CD8-positive, alpha-beta memory T cell (primary cell): ENCODE measurements at regions not wholly inside any gene's neighbourhood (a gene's known extent, or its start where the extent isn't known, plus 50 kb on each side); places are given as distances from the start of the nearest gene placed in this dataset.
"Not testable (repeated sequence)": the region's sequence is repeated elsewhere in the genome, so short reads cannot be mapped to it uniquely, and the experiment has no call there.

Experiments
- CTCF ChIA-PET: fragments of 350-600 bp; sonication (Branson Sonifier 250); formaldehyde crosslinking; loops from one replicate; lab custom pipeline; 2021; ENCODE audit warnings: antibody characterized with exemption; lab: Charles Lee
- POLR2A ChIA-PET: fragments of 350-600 bp; sonication (Branson Sonifier 250); formaldehyde crosslinking; loops from one replicate; lab custom pipeline; 2021; ENCODE audit warnings: antibody characterized with exemption; lab: Charles Lee
- DNase-seq, 5 donors: peaks; one replicate each; pipeline versions ENCODE4 v3.0.0 to v3.0.0-alpha.2; 2020 to 2022; ENCODE audit warnings: mixed read lengths in 1 of 5
- H3K27ac ChIP-seq: one replicate; pipeline ENCODE4 v1.7.0; 2013; ENCODE audit warnings: low read depth, mild to moderate bottlenecking, low read length, moderate library complexity
- H3K27me3 ChIP-seq: 2 replicates; pipeline ENCODE4 v1.7.0; 2013; ENCODE audit warnings: low read length, mild to moderate bottlenecking; ENCODE audit not compliant: insufficient read depth, poor library complexity, severe bottlenecking
- H3K36me3 ChIP-seq: 2 replicates; pipeline ENCODE4 v1.7.0; 2013; ENCODE audit warnings: mild to moderate bottlenecking, low read length, moderate library complexity; ENCODE audit not compliant: insufficient read depth
- H3K4me1 ChIP-seq: 2 replicates; pipeline ENCODE4 v1.7.0; 2013; ENCODE audit warnings: mild to moderate bottlenecking, low read length, moderate library complexity; ENCODE audit not compliant: insufficient read depth
- H3K4me3 ChIP-seq: 2 replicates; pipeline ENCODE4 v1.7.0; 2013; ENCODE audit warnings: mild to moderate bottlenecking, low read length
- H3K9me3 ChIP-seq: 2 replicates; pipeline ENCODE4 v1.7.0; 2013; ENCODE audit warnings: mild to moderate bottlenecking, low read length
- H3K27ac Mint-ChIP-seq, 8 donors: one replicate each; pipeline ENCODE4 v1.8.0; 2020 to 2021; ENCODE audit warnings: mixed read lengths in 8 of 8, mild to moderate bottlenecking in 6 of 8, inconsistent platforms in 3 of 8, moderate library complexity in 3 of 8
- H3K27me3 Mint-ChIP-seq, 2 donors: one replicate each; pipeline ENCODE4 v1.8.0; 2020 to 2021; ENCODE audit warnings: mixed read lengths in 2 of 2, mild to moderate bottlenecking in 1 of 2, moderate library complexity in 1 of 2
- H3K36me3 Mint-ChIP-seq, 3 donors: one replicate each; pipeline ENCODE4 v1.8.0; 2020 to 2021; ENCODE audit warnings: mixed read lengths in 3 of 3, inconsistent platforms in 1 of 3, mild to moderate bottlenecking in 1 of 3
- H3K4me1 Mint-ChIP-seq, 3 donors: one replicate each; pipeline ENCODE4 v1.8.0; 2020 to 2021; ENCODE audit warnings: mixed read lengths in 3 of 3, inconsistent platforms in 1 of 3, mild to moderate bottlenecking in 1 of 3
- H3K4me3 Mint-ChIP-seq, 7 donors: one replicate each; pipeline ENCODE4 v1.8.0; 2020 to 2021; ENCODE audit warnings: mixed read lengths in 7 of 7, mild to moderate bottlenecking in 6 of 7, moderate library complexity in 4 of 7, inconsistent platforms in 2 of 7
- H3K9me3 Mint-ChIP-seq, 5 donors: one replicate each; pipeline ENCODE4 v1.8.0; 2020 to 2022; ENCODE audit warnings: mixed read lengths in 5 of 5, mild to moderate bottlenecking in 3 of 5, moderate library complexity in 2 of 5, inconsistent platforms in 1 of 5

- Mint-ChIP-seq H3K4me1 (no peaks in the 10 kb centered on the region), H3K27ac (no peak overlapping the region), H3K4me3 (no peak overlapping the region), H3K27me3 (no peaks in the 10 kb centered on the region), H3K36me3 (no peaks in the 10 kb centered on the region), H3K9me3 (peaks cover 0 to 6% (median 2%) of the 10 kb centered on the region in 5 donors)
- ChIA-PET POLR2A (no interaction called here), CTCF (no interaction called here)
- no peaks in the 10 kb centered on the region for H3K9me3 ChIP-seq
- no peak for DNase-seq
- H3K36me3 ChIP-seq: no peaks in the 10 kb centered on the region
- no peaks in the 10 kb centered on the region for H3K4me1 ChIP-seq
- H3K27me3 ChIP-seq: no peaks in the 10 kb centered on the region
- H3K4me3 ChIP-seq: no peak overlapping the region
- no peak overlapping the region for H3K27ac ChIP-seq
Observed at GRCh38 chr4:135941671-135942070, 1590.6 kb downstream of the PCDH18 start.

GRCh38 chr4:135934026-135934425 is 1598.3 kb downstream of the PCDH18 start:
- no peak for DNase-seq
- no peaks in the 10 kb centered on the region for H3K27me3 Mint-ChIP-seq
- POLR2A ChIA-PET: no interaction called here
- H3K36me3 ChIP-seq: no peaks in the 10 kb centered on the region
- H3K27me3 ChIP-seq: no peaks in the 10 kb centered on the region
- no peak overlapping the region for H3K4me3 ChIP-seq
- no peak overlapping the region for H3K27ac Mint-ChIP-seq
- CTCF ChIA-PET: no interaction called here
- H3K9me3 Mint-ChIP-seq: peaks cover 0 to 21% (median 0%) of the 10 kb centered on the region in 5 donors
- H3K4me1 Mint-ChIP-seq: no peaks in the 10 kb centered on the region
- no peak overlapping the region for H3K27ac ChIP-seq
- H3K9me3 ChIP-seq: no peaks in the 10 kb centered on the region
- H3K4me3 Mint-ChIP-seq: no peak overlapping the region
- no peaks in the 10 kb centered on the region for H3K4me1 ChIP-seq
- no peaks in the 10 kb centered on the region for H3K36me3 Mint-ChIP-seq

GRCh38 chr4:135927651-135928050 is 1604.6 kb downstream of the PCDH18 start:
- H3K36me3 Mint-ChIP-seq: no peaks in the 10 kb centered on the region
- POLR2A ChIA-PET: no interaction called here
- H3K27ac ChIP-seq: no peak overlapping the region
- H3K4me3 ChIP-seq: no peak overlapping the region
- H3K4me3 Mint-ChIP-seq: no peak overlapping the region
- CTCF ChIA-PET: no interaction called here
- no peaks in the 10 kb centered on the region for H3K36me3 ChIP-seq
- H3K27ac Mint-ChIP-seq: no peak overlapping the region
- no peaks in the 10 kb centered on the region for H3K27me3 Mint-ChIP-seq
- H3K4me1 Mint-ChIP-seq: no peaks in the 10 kb centered on the region
- DNase-seq: no peak
- no peaks in the 10 kb centered on the region for H3K4me1 ChIP-seq
- H3K27me3 ChIP-seq: no peaks in the 10 kb centered on the region
- no peaks in the 10 kb centered on the region for H3K9me3 ChIP-seq
- H3K9me3 Mint-ChIP-seq: peaks cover 1 to 22% (median 7%) of the 10 kb centered on the region in 5 donors

GRCh38 chr4:135921081-135921480 is 1611.2 kb downstream of the PCDH18 start:
- H3K9me3 Mint-ChIP-seq: peaks cover 5 to 25% (median 11%) of the 10 kb centered on the region in 5 donors
- ChIA-PET CTCF (no interaction called here), POLR2A (no interaction called here)
- no peaks in the 10 kb centered on the region for H3K36me3 Mint-ChIP-seq
- no peaks in the 10 kb centered on the region for H3K4me1 Mint-ChIP-seq
- Histone ChIP-seq H3K27me3 (no peaks in the 10 kb centered on the region), H3K4me1 (no peaks in the 10 kb centered on the region), H3K9me3 (no peaks in the 10 kb centered on the region), H3K27ac (no peak overlapping the region), H3K36me3 (no peaks in the 10 kb centered on the region), H3K4me3 (no peak overlapping the region)
- H3K27me3 Mint-ChIP-seq: no peaks in the 10 kb centered on the region
- no peak overlapping the region for H3K27ac Mint-ChIP-seq
- DNase-seq: no peak
- H3K4me3 Mint-ChIP-seq: no peak overlapping the region

GRCh38 chr4:135917011-135917410 is 1615.3 kb downstream of the PCDH18 start:
- Histone ChIP-seq H3K9me3 (no peaks in the 10 kb centered on the region), H3K27ac (no peak overlapping the region), H3K36me3 (no peaks in the 10 kb centered on the region), H3K4me3 (no peak overlapping the region), H3K27me3 (no peaks in the 10 kb centered on the region), H3K4me1 (no peaks in the 10 kb centered on the region)
- no peaks in the 10 kb centered on the region for H3K4me1 Mint-ChIP-seq
- peaks cover 2 to 23% (median 6%) of the 10 kb centered on the region in 5 donors for H3K9me3 Mint-ChIP-seq
- ChIA-PET CTCF (no interaction called here), POLR2A (no interaction called here)
- DNase-seq: no peak
- H3K27ac Mint-ChIP-seq: no peak overlapping the region
- H3K36me3 Mint-ChIP-seq: no peaks in the 10 kb centered on the region
- no peaks in the 10 kb centered on the region for H3K27me3 Mint-ChIP-seq
- no peak overlapping the region for H3K4me3 Mint-ChIP-seq

GRCh38 chr4:135900956-135901355 is 1631.3 kb downstream of the PCDH18 start:
- Mint-ChIP-seq H3K4me1 (no peaks in the 10 kb centered on the region), H3K9me3 (peaks cover 7 to 32% (median 14%) of the 10 kb centered on the region in 5 donors), H3K27me3 (no peaks in the 10 kb centered on the region), H3K36me3 (peaks cover 0 to 3% (median 0%) of the 10 kb centered on the region in 3 donors), H3K27ac (no peak overlapping the region), H3K4me3 (no peak overlapping the region)
- Histone ChIP-seq H3K27ac (no peak overlapping the region), H3K36me3 (no peaks in the 10 kb centered on the region), H3K4me3 (no peak overlapping the region), H3K9me3 (no peaks in the 10 kb centered on the region), H3K27me3 (no peaks in the 10 kb centered on the region), H3K4me1 (no peaks in the 10 kb centered on the region)
- ChIA-PET CTCF (no interaction called here), POLR2A (no interaction called here)
- DNase-seq: no peak

- H3K27me3 ChIP-seq, H3K4me1 Mint-ChIP-seq, CTCF ChIA-PET, H3K4me3 Mint-ChIP-seq, H3K27ac ChIP-seq, H3K4me1 ChIP-seq, H3K27me3 Mint-ChIP-seq, POLR2A ChIA-PET, H3K36me3 ChIP-seq, H3K36me3 Mint-ChIP-seq, H3K9me3 ChIP-seq, H3K4me3 ChIP-seq, DNase-seq, H3K27ac Mint-ChIP-seq: not testable (repeated sequence)
- H3K9me3 Mint-ChIP-seq: peaks cover 2 to 16% (median 8%) of the 10 kb centered on the region in 5 donors
Observed at GRCh38 chr4:135864304-135864703, 1662.7 kb upstream of the PABPC4L start.

GRCh38 chr4:135840781-135841180 is 1639.2 kb upstream of the PABPC4L start:
- Histone ChIP-seq H3K4me1 (no peaks in the 10 kb centered on the region), H3K9me3 (no peaks in the 10 kb centered on the region), H3K27me3 (no peaks in the 10 kb centered on the region), H3K4me3 (no peak overlapping the region), H3K27ac (no peak overlapping the region), H3K36me3 (no peaks in the 10 kb centered on the region)
- POLR2A ChIA-PET: no interaction called here
- no peak overlapping the region for H3K27ac Mint-ChIP-seq
- H3K4me3 Mint-ChIP-seq: no peak overlapping the region
- H3K36me3 Mint-ChIP-seq: no peaks in the 10 kb centered on the region
- DNase-seq: no peak
- CTCF ChIA-PET: no interaction called here
- no peaks in the 10 kb centered on the region for H3K27me3 Mint-ChIP-seq
- H3K9me3 Mint-ChIP-seq: peaks cover 0 to 22% (median 14%) of the 10 kb centered on the region in 5 donors
- no peaks in the 10 kb centered on the region for H3K4me1 Mint-ChIP-seq

- Mint-ChIP-seq H3K36me3 (no peaks in the 10 kb centered on the region), H3K27ac (no peak overlapping the region), H3K4me3 (no peak overlapping the region), H3K27me3 (no peaks in the 10 kb centered on the region), H3K4me1 (no peaks in the 10 kb centered on the region), H3K9me3 (peaks cover 2 to 17% (median 14%) of the 10 kb centered on the region in 5 donors)
- Histone ChIP-seq H3K27ac (no peak overlapping the region), H3K9me3 (no peaks in the 10 kb centered on the region), H3K36me3 (no peaks in the 10 kb centered on the region), H3K4me3 (no peak overlapping the region), H3K27me3 (no peaks in the 10 kb centered on the region), H3K4me1 (no peaks in the 10 kb centered on the region)
- DNase-seq: no peak
- ChIA-PET POLR2A (no interaction called here), CTCF (no interaction called here)
Observed at GRCh38 chr4:135839712-135840111, 1638.1 kb upstream of the PABPC4L start.
